Karpas-422 (cell line): ENCODE measurements at regions not wholly inside any gene's neighbourhood (a gene's known extent, or its start where the extent isn't known, plus 50 kb on each side); places are given as distances from the start of the nearest gene placed in this dataset.
A peak's percentile ranks its signal among the peaks of the same experiment; 100 is the strongest.
"Not testable (repeated sequence)": the region's sequence is repeated elsewhere in the genome, so short reads cannot be mapped to it uniquely, and the experiment has no call there.

Source experiments
- DNase-seq: peaks from one replicate; pipeline ENCODE4 v3.0.0-alpha.2; 2015
- H2AFZ ChIP-seq: fragments of 200-600 bp; sonication (generic); 2 replicates; pipeline ENCODE4 v1.6.1; 2014; ENCODE audit warnings: antibody characterized with exemption, low read length, mixed read lengths
- H3K27ac ChIP-seq: fragments of 200-600 bp; sonication (generic); 2 replicates; pipeline ENCODE4 v1.5.1; 2014; ENCODE audit warnings: mild to moderate bottlenecking, low read length, moderate library complexity
- H3K27me3 ChIP-seq: fragments of 200-600 bp; sonication (generic); 2 replicates; pipeline ENCODE4 v1.6.1; 2014; ENCODE audit warnings: low read length, mixed read lengths
- H3K36me3 ChIP-seq: fragments of 200-600 bp; sonication (generic); 2 replicates; pipeline ENCODE4 v1.6.1; 2014; ENCODE audit warnings: low read length, mixed read lengths; ENCODE audit not compliant: insufficient read depth
- H3K4me1 ChIP-seq: fragments of 200-600 bp; sonication (generic); 2 replicates; pipeline ENCODE4 v1.6.1; 2014; ENCODE audit warnings: mild to moderate bottlenecking, low read length, mixed read lengths
- H3K4me2 ChIP-seq: fragments of 200-600 bp; sonication (generic); 2 replicates; pipeline ENCODE4 v1.6.1; 2014; ENCODE audit warnings: low read length, low read depth, mild to moderate bottlenecking; ENCODE audit not compliant: poor library complexity, severe bottlenecking
- H3K4me3 ChIP-seq: fragments of 200-600 bp; sonication (generic); 2 replicates; pipeline ENCODE4 v1.5.1; 2014; ENCODE audit warnings: mild to moderate bottlenecking, antibody characterized with exemption, low read length, mixed read lengths
- H3K79me2 ChIP-seq: fragments of 200-600 bp; sonication (generic); 2 replicates; pipeline ENCODE4 v1.6.1; 2014; ENCODE audit warnings: mild to moderate bottlenecking, low read length, mixed read lengths
- H3K9ac ChIP-seq: fragments of 200-600 bp; sonication (generic); 2 replicates; pipeline ENCODE4 v1.6.0; 2014; ENCODE audit warnings: low read length
- H3K9me2 ChIP-seq: fragments of 200-600 bp; sonication (generic), shearing (Covaris generic); replicated peaks from 2 replicates; pipeline ENCODE4 v1.6.0; 2014; ENCODE audit warnings: mild to moderate bottlenecking, low read length, moderate library complexity; ENCODE audit not compliant: insufficient read depth
- H3K9me3 ChIP-seq: fragments of 300-700, 200-600 bp; sonication (generic); 2 replicates; pipeline ENCODE4 v1.6.1; 2014; ENCODE audit warnings: low read length, mixed read lengths
- H4K20me1 ChIP-seq: fragments of 200-600 bp; sonication (generic); 2 replicates; pipeline ENCODE4 v1.6.1; 2014; ENCODE audit warnings: mild to moderate bottlenecking, antibody characterized with exemption, low read length, low read depth; ENCODE audit not compliant: insufficient read depth

DNA sequence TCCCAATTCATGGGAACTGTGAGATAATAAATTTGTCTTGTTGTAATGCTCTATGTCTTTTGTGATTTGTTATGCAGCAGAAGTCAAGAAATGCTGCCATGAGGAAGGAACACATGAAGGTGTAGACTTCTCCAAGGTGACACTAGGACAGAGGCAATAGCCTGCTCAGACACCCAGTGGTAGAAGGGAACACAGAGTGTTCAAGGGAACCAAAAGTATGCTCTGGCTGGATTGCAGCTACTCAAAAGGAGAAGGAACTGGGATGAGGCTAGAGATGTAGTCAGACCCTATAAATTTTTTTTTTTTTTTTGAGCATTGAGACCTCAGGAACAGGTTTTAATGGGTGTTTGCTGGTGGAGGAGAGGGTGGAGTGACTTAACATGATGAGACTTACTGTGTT, 232.5 kb downstream of the PARP8 start:
- H3K4me2 ChIP-seq, result no peak overlapping the region
- no peaks in the 10 kb centered on the region for H3K36me3 ChIP-seq
- no peaks in the 10 kb centered on the region for H3K9me3 ChIP-seq
- H3K9me2 ChIP-seq, result no peaks in the 10 kb centered on the region
- no peak overlapping the region for H2AFZ ChIP-seq
- DNase-seq, result no peak
- H3K27me3 ChIP-seq, result no peaks in the 10 kb centered on the region
- H3K4me3 ChIP-seq, result no peak overlapping the region
- no peaks in the 10 kb centered on the region for H4K20me1 ChIP-seq
- no peaks in the 10 kb centered on the region for H3K4me1 ChIP-seq
- H3K9ac ChIP-seq, result no peak overlapping the region
- H3K79me2 ChIP-seq, result no peaks in the 10 kb centered on the region
- H3K27ac ChIP-seq, result no peak overlapping the region

GRCh38 chr5:50900952-50901510, 234.6 kb downstream of the PARP8 start:
- no peak overlapping the region for H2AFZ ChIP-seq
- H3K4me3 ChIP-seq, result no peak overlapping the region
- no peaks in the 10 kb centered on the region for H3K27me3 ChIP-seq
- no peaks in the 10 kb centered on the region for H4K20me1 ChIP-seq
- H3K79me2 ChIP-seq, result no peaks in the 10 kb centered on the region
- no peak overlapping the region for H3K4me2 ChIP-seq
- H3K9me2 ChIP-seq, result no peaks in the 10 kb centered on the region
- H3K36me3 ChIP-seq, result no peaks in the 10 kb centered on the region
- no peak overlapping the region for H3K9ac ChIP-seq
- no peak for DNase-seq
- H3K9me3 ChIP-seq, result no peaks in the 10 kb centered on the region
- no peak overlapping the region for H3K27ac ChIP-seq
- no peaks in the 10 kb centered on the region for H3K4me1 ChIP-seq

GRCh38 chr5:50903651-50904050, 237.2 kb downstream of the PARP8 start:
- H3K9me3 ChIP-seq, result no peaks in the 10 kb centered on the region
- no peak overlapping the region for H2AFZ ChIP-seq
- H3K9me2 ChIP-seq, result no peaks in the 10 kb centered on the region
- no peaks in the 10 kb centered on the region for H3K27me3 ChIP-seq
- no peak overlapping the region for H3K9ac ChIP-seq
- no peak overlapping the region for H3K4me3 ChIP-seq
- H3K36me3 ChIP-seq, result no peaks in the 10 kb centered on the region
- no peaks in the 10 kb centered on the region for H3K79me2 ChIP-seq
- H3K4me2 ChIP-seq, result no peak overlapping the region
- H3K4me1 ChIP-seq, result no peaks in the 10 kb centered on the region
- H4K20me1 ChIP-seq, result no peaks in the 10 kb centered on the region
- no peak for DNase-seq
- H3K27ac ChIP-seq, result no peak overlapping the region

GRCh38 chr5:50905996-50906570, 239.6 kb downstream of the PARP8 start:
- no peak overlapping the region for H3K4me3 ChIP-seq
- H3K4me1 ChIP-seq, result no peaks in the 10 kb centered on the region

DNA sequence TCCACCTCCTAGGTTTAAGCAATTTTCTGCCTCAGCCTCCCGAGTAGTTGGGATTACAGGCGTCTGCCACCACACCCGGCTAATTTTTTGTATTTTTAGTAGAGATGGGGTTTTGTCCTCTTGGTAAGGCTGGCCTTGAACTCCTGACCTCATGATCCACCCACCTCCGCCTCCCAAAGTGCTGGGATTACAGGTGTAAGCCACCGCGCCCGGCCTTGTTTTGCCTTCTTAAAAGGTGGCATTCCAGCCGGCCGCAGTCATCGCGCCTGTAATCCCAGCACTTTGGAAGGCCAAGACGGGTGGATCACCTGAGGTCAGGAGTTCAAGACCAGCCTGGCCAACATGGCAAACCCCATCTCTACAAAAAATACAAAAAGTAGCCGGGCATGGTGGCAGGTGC, 253.7 kb downstream of the PARP8 start:
- not testable (repeated sequence) for H4K20me1 ChIP-seq, H3K27ac ChIP-seq, H3K9me2 ChIP-seq, H3K4me3 ChIP-seq, H3K4me2 ChIP-seq, H3K9ac ChIP-seq, DNase-seq, H3K79me2 ChIP-seq, H3K9me3 ChIP-seq, H3K27me3 ChIP-seq, H2AFZ ChIP-seq, H3K4me1 ChIP-seq, H3K36me3 ChIP-seq

More at GRCh38 chr5:50905996-50906570, 239.6 kb downstream of the PARP8 start:
- no peaks in the 10 kb centered on the region for H3K9me3 ChIP-seq
- H3K9me2 ChIP-seq, result no peaks in the 10 kb centered on the region
- H3K27me3 ChIP-seq, result no peaks in the 10 kb centered on the region
- H4K20me1 ChIP-seq, result no peaks in the 10 kb centered on the region
- no peak overlapping the region for H3K27ac ChIP-seq
- H3K4me2 ChIP-seq, result no peak overlapping the region
- no peaks in the 10 kb centered on the region for H3K79me2 ChIP-seq
- no peaks in the 10 kb centered on the region for H3K36me3 ChIP-seq
- no peak overlapping the region for H2AFZ ChIP-seq
- no peak overlapping the region for H3K9ac ChIP-seq
- no peak for DNase-seq

- no peak for DNase-seq
- no peak overlapping the region for H3K9ac ChIP-seq
- H3K4me1 ChIP-seq, result no peaks in the 10 kb centered on the region
- H3K27ac ChIP-seq, result no peak overlapping the region
- H3K27me3 ChIP-seq, result no peaks in the 10 kb centered on the region
- no peak overlapping the region for H3K4me2 ChIP-seq
- H3K4me3 ChIP-seq, result no peak overlapping the region
- no peaks in the 10 kb centered on the region for H3K9me2 ChIP-seq
- H2AFZ ChIP-seq, result no peak overlapping the region
- no peaks in the 10 kb centered on the region for H3K79me2 ChIP-seq
- H3K9me3 ChIP-seq, result no peaks in the 10 kb centered on the region
- no peaks in the 10 kb centered on the region for H3K36me3 ChIP-seq
- H4K20me1 ChIP-seq, result no peaks in the 10 kb centered on the region
These were observed 255.1 kb downstream of the PARP8 start for GRCh38 chr5:50921366-50922133.

- not testable (repeated sequence) for H2AFZ ChIP-seq, H3K4me2 ChIP-seq, H3K9ac ChIP-seq
These were observed 255.9 kb downstream of the PARP8 start for GRCh38 chr5:50922134-50922941.

More at GRCh38 chr5:50922134-50922941, 255.9 kb downstream of the PARP8 start:
- not testable (repeated sequence) for H3K36me3 ChIP-seq, H3K4me3 ChIP-seq, H3K4me1 ChIP-seq, H3K79me2 ChIP-seq, H3K27ac ChIP-seq, H4K20me1 ChIP-seq, H3K9me2 ChIP-seq, H3K9me3 ChIP-seq, H3K27me3 ChIP-seq
- DNase-seq, result peak; percentile 59
